ENCODE measurements at regions not wholly inside any gene's neighbourhood (a gene's known extent, or its start where the extent isn't known, plus 50 kb on each side); places are given as distances from the start of the nearest gene placed in this dataset.

DNA sequence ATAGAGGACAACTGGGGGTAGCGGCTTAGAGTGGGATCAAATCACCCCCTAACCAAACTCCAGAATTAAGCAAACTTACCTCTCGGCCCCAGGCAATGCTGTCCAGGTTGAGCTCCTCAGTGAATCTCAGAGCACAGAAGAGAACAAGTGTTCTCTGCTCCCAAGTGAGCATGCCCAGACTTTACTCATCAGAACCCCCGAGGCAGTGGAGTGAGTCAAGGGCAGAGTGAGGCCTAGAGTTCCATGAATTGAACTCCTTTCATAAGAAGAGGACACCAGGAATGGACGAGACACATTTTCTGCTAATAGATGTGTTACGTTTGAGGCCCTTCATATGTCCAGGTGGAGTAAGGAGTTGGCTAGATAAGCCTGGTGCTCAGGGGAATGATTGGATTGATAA is 134.0 kb upstream of the DTNBP1 start:
- Mint-ChIP-seq H3K27me3 (ENCODE audit: unreplicated experiment) (no peaks in the 10 kb centered on the region), H3K4me3 (ENCODE audit: low read depth, unreplicated experiment) (no peak overlapping the region), H3K9me3 (ENCODE audit: low read depth, unreplicated experiment) (peaks cover 8% of the 10 kb centered on the region), H3K4me1 (ENCODE audit: low read depth, unreplicated experiment) (peaks cover 23% of the 10 kb centered on the region), H3K27ac (ENCODE audit: unreplicated experiment) (no peak overlapping the region), H3K36me3 (ENCODE audit: insufficient read depth, unreplicated experiment) (no peaks in the 10 kb centered on the region)
- no peak for DNase-seq
- intact Hi-C loops (cut with micrococcal nuclease; ENCODE audit: unreplicated experiment), result loop anchor here (10.0 kb wide), 1 partner anchor 102 kb away; no protein-coding TSS in a partner anchor
- TF ChIP-seq, protein P1, sequence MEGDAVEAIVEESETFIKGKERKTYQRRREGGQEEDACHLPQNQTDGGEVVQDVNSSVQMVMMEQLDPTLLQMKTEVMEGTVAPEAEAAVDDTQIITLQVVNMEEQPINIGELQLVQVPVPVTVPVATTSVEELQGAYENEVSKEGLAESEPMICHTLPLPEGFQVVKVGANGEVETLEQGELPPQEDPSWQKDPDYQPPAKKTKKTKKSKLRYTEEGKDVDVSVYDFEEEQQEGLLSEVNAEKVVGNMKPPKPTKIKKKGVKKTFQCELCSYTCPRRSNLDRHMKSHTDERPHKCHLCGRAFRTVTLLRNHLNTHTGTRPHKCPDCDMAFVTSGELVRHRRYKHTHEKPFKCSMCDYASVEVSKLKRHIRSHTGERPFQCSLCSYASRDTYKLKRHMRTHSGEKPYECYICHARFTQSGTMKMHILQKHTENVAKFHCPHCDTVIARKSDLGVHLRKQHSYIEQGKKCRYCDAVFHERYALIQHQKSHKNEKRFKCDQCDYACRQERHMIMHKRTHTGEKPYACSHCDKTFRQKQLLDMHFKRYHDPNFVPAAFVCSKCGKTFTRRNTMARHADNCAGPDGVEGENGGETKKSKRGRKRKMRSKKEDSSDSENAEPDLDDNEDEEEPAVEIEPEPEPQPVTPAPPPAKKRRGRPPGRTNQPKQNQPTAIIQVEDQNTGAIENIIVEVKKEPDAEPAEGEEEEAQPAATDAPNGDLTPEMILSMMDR (IDR thresholded peaks at IDR 0.05; ENCODE audit: unreplicated experiment), result no peak
- BruUV-seq (replicated peaks), result no TSS peak
- CTCF ChIA-PET, result no interaction called here

DNA sequence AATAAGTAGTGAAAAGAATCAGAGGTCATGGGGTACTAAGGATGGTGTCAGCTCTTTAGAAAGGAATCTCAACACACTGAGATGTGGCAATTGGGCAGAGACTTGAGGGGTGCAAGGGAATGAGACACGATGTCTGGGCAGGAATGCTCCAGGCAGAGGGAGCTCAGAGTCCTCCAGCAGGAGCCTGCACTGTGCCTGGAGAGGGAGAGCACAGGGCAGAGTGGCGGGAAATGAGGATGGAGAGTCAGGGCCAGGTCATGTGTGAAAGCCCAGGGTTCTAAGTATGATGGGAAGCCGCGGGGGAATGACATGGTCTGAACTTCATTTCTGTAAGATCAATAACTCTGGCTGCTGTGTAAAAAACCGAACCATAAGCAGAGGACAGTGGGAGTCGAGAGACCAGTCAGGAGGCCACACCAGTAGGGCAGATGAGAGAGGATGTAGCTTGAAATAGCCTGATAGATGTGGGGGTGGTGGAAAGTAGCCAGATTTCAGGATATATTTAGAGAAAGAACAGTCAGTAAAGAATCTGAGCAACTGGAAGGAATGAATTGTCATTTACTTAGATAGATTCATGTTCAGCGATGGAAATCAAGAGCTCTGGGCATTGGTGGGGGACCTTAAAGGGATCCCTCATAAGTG is 133.4 kb upstream of the DTNBP1 start:
- Mint-ChIP-seq H3K4me3 (ENCODE audit: low read depth, unreplicated experiment) (no peak overlapping the region), H3K27me3 (ENCODE audit: unreplicated experiment) (no peaks in the 10 kb centered on the region), H3K9me3 (ENCODE audit: low read depth, unreplicated experiment) (peaks cover 8% of the 10 kb centered on the region), H3K4me1 (ENCODE audit: low read depth, unreplicated experiment) (peaks cover 29% of the 10 kb centered on the region), H3K27ac (ENCODE audit: unreplicated experiment) (no peak overlapping the region), H3K36me3 (ENCODE audit: insufficient read depth, unreplicated experiment) (no peaks in the 10 kb centered on the region)
- DNase-seq, result no peak
- TF ChIP-seq, protein P1 (IDR thresholded peaks at IDR 0.05; ENCODE audit: unreplicated experiment), result no peak
- intact Hi-C loops (cut with micrococcal nuclease; ENCODE audit: unreplicated experiment), result loop anchor here (10.0 kb wide), 1 partner anchor 101 kb away; no protein-coding TSS in a partner anchor
- no TSS peak for BruUV-seq (replicated peaks)
- CTCF ChIA-PET, result no interaction called here

DNA sequence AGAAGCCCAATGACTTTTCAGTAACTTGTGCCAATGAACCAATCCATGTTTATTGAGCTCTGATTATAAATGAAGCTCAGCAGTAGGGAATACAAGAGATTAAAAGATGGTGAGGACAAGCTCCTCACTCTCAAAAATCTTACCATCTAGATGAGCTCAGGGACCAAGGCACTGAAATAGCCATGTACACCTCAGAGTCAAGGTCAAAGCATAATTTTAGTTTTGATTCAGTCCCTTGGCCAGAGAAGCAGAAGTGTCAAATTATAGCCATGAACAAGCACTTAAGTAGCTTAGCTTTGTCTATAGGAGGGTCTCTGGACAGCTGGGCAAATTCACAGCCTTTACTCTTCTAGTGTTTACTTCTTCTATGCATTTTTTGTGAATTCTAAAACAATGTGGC is 131.0 kb upstream of the DTNBP1 start:
- TF ChIP-seq, protein P1 (IDR thresholded peaks at IDR 0.05; ENCODE audit: unreplicated experiment), result no peak
- CTCF ChIA-PET, result no interaction called here
- no peak overlapping the region for H3K4me3 Mint-ChIP-seq (ENCODE audit: low read depth, unreplicated experiment)
- H3K9me3 Mint-ChIP-seq (ENCODE audit: low read depth, unreplicated experiment), result peaks cover 10% of the 10 kb centered on the region
- H3K4me1 Mint-ChIP-seq (ENCODE audit: low read depth, unreplicated experiment), result peaks cover 39% of the 10 kb centered on the region
- BruUV-seq (replicated peaks), result no TSS peak
- H3K27ac Mint-ChIP-seq (ENCODE audit: unreplicated experiment), result no peak overlapping the region
- no peaks in the 10 kb centered on the region for H3K36me3 Mint-ChIP-seq (ENCODE audit: insufficient read depth, unreplicated experiment)
- no peaks in the 10 kb centered on the region for H3K27me3 Mint-ChIP-seq (ENCODE audit: unreplicated experiment)
- intact Hi-C loops (cut with micrococcal nuclease; ENCODE audit: unreplicated experiment), result loop anchor here (10.0 kb wide), 1 partner anchor 99 kb away; no protein-coding TSS in a partner anchor
- DNase-seq, result no peak

DNA sequence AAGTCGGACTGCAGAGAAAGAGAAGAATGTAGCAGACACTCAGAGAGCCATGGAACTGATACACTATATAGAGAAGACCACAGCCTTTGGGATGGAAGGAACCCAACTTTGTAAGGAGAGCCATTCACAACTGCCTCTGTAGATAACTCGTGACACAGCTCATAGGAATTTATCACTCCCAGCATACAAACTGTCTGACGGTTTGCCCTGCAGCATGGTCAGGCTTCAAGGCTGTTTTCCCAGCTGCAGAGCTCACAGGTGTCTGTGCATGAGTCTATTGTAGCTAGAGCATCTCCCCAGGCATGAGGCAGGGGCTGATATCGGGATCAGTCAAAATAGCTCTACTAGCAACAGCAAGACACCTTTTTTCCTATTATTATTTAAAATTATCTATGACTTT is 130.5 kb upstream of the DTNBP1 start:
- BruUV-seq (replicated peaks), result no TSS peak
- peaks cover 39% of the 10 kb centered on the region for H3K4me1 Mint-ChIP-seq (ENCODE audit: low read depth, unreplicated experiment)
- no peak overlapping the region for H3K4me3 Mint-ChIP-seq (ENCODE audit: low read depth, unreplicated experiment)
- intact Hi-C loops (cut with micrococcal nuclease; ENCODE audit: unreplicated experiment), result loop anchor here (10.0 kb wide), 1 partner anchor 98 kb away; no protein-coding TSS in a partner anchor
- H3K27me3 Mint-ChIP-seq (ENCODE audit: unreplicated experiment), result no peaks in the 10 kb centered on the region
- DNase-seq, result peak; percentile 11
- TF ChIP-seq, protein P1 (IDR thresholded peaks at IDR 0.05; ENCODE audit: unreplicated experiment), result no peak
- no peaks in the 10 kb centered on the region for H3K36me3 Mint-ChIP-seq (ENCODE audit: insufficient read depth, unreplicated experiment)
- H3K9me3 Mint-ChIP-seq (ENCODE audit: low read depth, unreplicated experiment), result peaks cover 9% of the 10 kb centered on the region
- H3K27ac Mint-ChIP-seq (ENCODE audit: unreplicated experiment), result no peak overlapping the region
- CTCF ChIA-PET, result no interaction called here
